Epithelial cell of esophagus (primary cell): ENCODE measurements at regions not wholly inside any gene's neighbourhood (a gene's known extent, or its start where the extent isn't known, plus 50 kb on each side); places are given as distances from the start of the nearest gene placed in this dataset.

ENCODE experiments used
- DNase-seq: peaks from one replicate; pipeline ENCODE4 v3.0.0; 2010; ENCODE audit warnings: low read depth
- H3K4me3 ChIP-seq: 2 replicates; pipeline ENCODE4 v1.5.1; 2011; ENCODE audit warnings: mild to moderate bottlenecking, low read length, control low read depth
- CTCF ChIP-seq: IDR thresholded peaks from 2 replicates; pipeline ENCODE4 v1.5.1; 2011; ENCODE audit warnings: low read depth, mild to moderate bottlenecking, low read length, control low read depth, inconsistent platforms; ENCODE audit not compliant: insufficient read depth; ENCODE audit errors: missing control alignments

GRCh38 chr17:72413077-72414031 is 292.5 kb downstream of the SOX9 start:
- TF ChIP-seq CTCF = no peak
- H3K4me3 ChIP-seq = no peak overlapping the region
- no peak for DNase-seq

GRCh38 chr17:72414032-72414396 is 293.2 kb downstream of the SOX9 start:
- DNase-seq = no peak
- no peak for TF ChIP-seq CTCF
- H3K4me3 ChIP-seq = no peak overlapping the region

GRCh38 chr17:72414967-72415853 is 294.4 kb downstream of the SOX9 start:
- no peak overlapping the region for H3K4me3 ChIP-seq
- TF ChIP-seq CTCF = no peak
- DNase-seq = no peak

- DNase-seq = peak; percentile 96
- H3K4me3 ChIP-seq = no peak overlapping the region
- no peak for TF ChIP-seq CTCF
These were observed 295.3 kb downstream of the SOX9 start for GRCh38 chr17:72416054-72416675.

- H3K4me3 ChIP-seq = no peak overlapping the region
- peak; percentile 35 for DNase-seq
- TF ChIP-seq CTCF = no peak
These were observed 296.1 kb downstream of the SOX9 start for GRCh38 chr17:72416905-72417304.

- no peak overlapping the region for H3K4me3 ChIP-seq
- TF ChIP-seq CTCF = no peak
- no peak for DNase-seq
These were observed 296.8 kb downstream of the SOX9 start for GRCh38 chr17:72417627-72418026.
